Spleen (tissue), 7 donors: ENCODE measurements at regions not wholly inside any gene's neighbourhood (a gene's known extent, or its start where the extent isn't known, plus 50 kb on each side); places are given as distances from the start of the nearest gene placed in this dataset.

Experiments
- CTCF ChIP-seq, 11 experiments: fragments of 200-600 bp in 7 of 11; fragments of 450-650 bp in 4 of 11; sonication (generic) in 4 of 11; IDR thresholded peaks in 8 of 11; conservative IDR thresholded peaks in 3 of 11; 1 replicate in 7 of 11; 2 replicates in 4 of 11; pipeline versions ENCODE4 v1.4.0 to v1.8.0; 2016 to 2021; ENCODE audit warnings: antibody characterized with exemption in 11 of 11, inconsistent platforms in 4 of 11, mild to moderate bottlenecking in 1 of 11
- POLR2A ChIP-seq, 3 donors: fragments of 450-650 bp; IDR thresholded peaks; one replicate each; pipeline ENCODE4 v1.5.1; 2017; ENCODE audit warnings: antibody characterized with exemption in 3 of 3, mild to moderate bottlenecking in 1 of 3
- POLR2AphosphoS5 ChIP-seq, 3 donors: sonication (generic); formaldehyde crosslinking; IDR thresholded peaks; one replicate each; pipeline ENCODE4 v1.5.1; 2017; ENCODE audit warnings: antibody characterized with exemption in 3 of 3
- donor health status: DM: no; HTN: no; CAD: no; lungs with moderate emphysema.
- donor health status: DM: no; HTN: no; CAD: no.
- donor health status: DM: no; HTN: no; CAD: no.

DNA sequence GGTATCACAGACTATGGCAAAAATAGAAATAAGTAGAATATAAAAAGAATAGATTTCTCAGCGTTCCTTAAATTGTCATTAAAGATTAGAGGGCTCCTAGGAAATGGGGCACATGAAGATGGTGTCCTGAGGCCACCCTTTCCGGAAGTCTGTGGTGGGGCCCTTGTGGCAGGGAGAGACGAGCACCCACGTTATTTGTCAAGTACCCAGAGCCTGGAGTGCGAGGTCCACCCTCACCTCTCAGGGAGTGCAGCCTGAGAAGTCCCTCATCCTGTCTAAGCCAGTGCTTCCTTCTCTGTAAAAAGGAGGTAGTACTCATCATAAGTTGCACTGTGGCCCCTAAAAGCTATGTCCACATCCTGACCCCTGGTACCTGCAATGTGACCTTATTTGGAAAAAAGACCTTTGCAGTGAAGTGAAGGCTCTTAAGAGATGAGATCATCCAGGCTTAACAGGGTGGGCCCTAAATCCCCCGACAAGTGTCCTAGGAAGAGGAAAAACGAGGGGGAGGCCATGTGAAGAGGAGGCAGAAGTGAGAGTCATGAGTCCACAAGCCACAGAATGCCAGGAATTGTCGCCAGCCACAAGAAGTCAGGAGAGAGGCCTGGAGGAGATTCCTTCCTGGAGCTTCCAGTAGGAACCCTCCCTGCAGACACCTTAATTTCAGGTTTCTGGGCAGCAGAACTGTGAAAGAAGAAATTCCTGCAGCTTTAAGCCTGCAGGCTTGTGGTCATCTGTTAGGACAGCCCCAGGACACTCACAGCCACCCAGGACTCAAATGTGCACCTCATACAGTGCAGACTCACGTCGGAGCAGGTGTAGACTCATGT lies 76.8 kb upstream of the CCND1 start:
- TF ChIP-seq CTCF (IDR thresholded peaks at IDR 0.05 in 8 of 11, conservative IDR thresholded peaks at IDR 0.05 in 3 of 11) (no peak), POLR2A (IDR thresholded peaks at IDR 0.05) (no peak), POLR2AphosphoS5 (IDR thresholded peaks at IDR 0.05) (no peak)
